Endothelial cell (in vitro differentiated cells): ENCODE measurements at regions not wholly inside any gene's neighbourhood (a gene's known extent, or its start where the extent isn't known, plus 50 kb on each side); places are given as distances from the start of the nearest gene placed in this dataset.

Source experiments
- DNase-seq: peaks from one replicate; pipeline ENCODE4 v3.0.0; 2021; ENCODE audit warnings: low spot score
- H3K27ac Mint-ChIP-seq: one replicate; pipeline ENCODE4 v1.8.0; 2021; ENCODE audit warnings: mixed read lengths, inconsistent platforms; ENCODE audit not compliant: unreplicated experiment
- H3K27me3 Mint-ChIP-seq: one replicate; pipeline ENCODE4 v1.8.0; 2021; ENCODE audit warnings: mild to moderate bottlenecking, moderate library complexity, mixed read lengths, inconsistent platforms; ENCODE audit not compliant: unreplicated experiment
- H3K36me3 Mint-ChIP-seq: one replicate; pipeline ENCODE4 v1.8.0; 2021; ENCODE audit warnings: mild to moderate bottlenecking, low read depth, mixed read lengths, inconsistent platforms; ENCODE audit not compliant: unreplicated experiment
- H3K4me1 Mint-ChIP-seq: one replicate; pipeline ENCODE4 v1.8.0; 2021; ENCODE audit warnings: mild to moderate bottlenecking, mixed read lengths, inconsistent platforms; ENCODE audit not compliant: unreplicated experiment
- H3K4me3 Mint-ChIP-seq: one replicate; pipeline ENCODE4 v1.8.0; 2021; ENCODE audit warnings: mild to moderate bottlenecking, mixed read lengths, inconsistent platforms; ENCODE audit not compliant: unreplicated experiment
- H3K9me3 Mint-ChIP-seq: one replicate; pipeline ENCODE4 v1.8.0; 2021; ENCODE audit warnings: mixed read lengths, inconsistent platforms; ENCODE audit not compliant: unreplicated experiment
- TF ChIP-seq, protein P1 (sequence below): fragments of 200-600 bp; sonication (generic); IDR thresholded peaks from one replicate; pipeline ENCODE4 v1.5.0; 2021; ENCODE audit warnings: antibody characterized with exemption; ENCODE audit not compliant: unreplicated experiment

DNA sequence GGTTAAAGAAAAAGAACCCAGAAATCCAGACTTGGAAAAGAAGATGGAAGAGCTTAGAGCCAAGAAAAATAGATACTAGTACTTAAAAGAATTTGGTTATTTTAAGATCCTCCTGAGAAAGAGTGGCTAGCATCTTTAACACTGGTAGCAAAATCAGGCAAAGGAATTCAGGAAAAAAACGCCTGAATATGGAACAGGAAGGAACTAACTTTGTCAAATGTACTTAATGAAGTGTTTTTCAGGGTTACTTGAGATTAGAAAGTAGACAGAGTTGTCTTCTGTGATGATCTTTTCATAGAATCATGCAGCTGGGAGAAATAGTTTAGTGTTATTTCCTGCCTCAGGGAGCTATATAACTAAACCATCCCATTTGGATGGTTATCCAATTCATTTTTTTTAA lies 50.8 kb upstream of the SASH1 start:
- Mint-ChIP-seq H3K27ac (no peak overlapping the region), H3K36me3 (no peaks in the 10 kb centered on the region), H3K4me3 (no peak overlapping the region), H3K4me1 (peaks cover 20% of the 10 kb centered on the region), H3K27me3 (peaks cover 3% of the 10 kb centered on the region), H3K9me3 (no peaks in the 10 kb centered on the region)
- TF ChIP-seq, protein P1, sequence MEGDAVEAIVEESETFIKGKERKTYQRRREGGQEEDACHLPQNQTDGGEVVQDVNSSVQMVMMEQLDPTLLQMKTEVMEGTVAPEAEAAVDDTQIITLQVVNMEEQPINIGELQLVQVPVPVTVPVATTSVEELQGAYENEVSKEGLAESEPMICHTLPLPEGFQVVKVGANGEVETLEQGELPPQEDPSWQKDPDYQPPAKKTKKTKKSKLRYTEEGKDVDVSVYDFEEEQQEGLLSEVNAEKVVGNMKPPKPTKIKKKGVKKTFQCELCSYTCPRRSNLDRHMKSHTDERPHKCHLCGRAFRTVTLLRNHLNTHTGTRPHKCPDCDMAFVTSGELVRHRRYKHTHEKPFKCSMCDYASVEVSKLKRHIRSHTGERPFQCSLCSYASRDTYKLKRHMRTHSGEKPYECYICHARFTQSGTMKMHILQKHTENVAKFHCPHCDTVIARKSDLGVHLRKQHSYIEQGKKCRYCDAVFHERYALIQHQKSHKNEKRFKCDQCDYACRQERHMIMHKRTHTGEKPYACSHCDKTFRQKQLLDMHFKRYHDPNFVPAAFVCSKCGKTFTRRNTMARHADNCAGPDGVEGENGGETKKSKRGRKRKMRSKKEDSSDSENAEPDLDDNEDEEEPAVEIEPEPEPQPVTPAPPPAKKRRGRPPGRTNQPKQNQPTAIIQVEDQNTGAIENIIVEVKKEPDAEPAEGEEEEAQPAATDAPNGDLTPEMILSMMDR: no peak
- DNase-seq: no peak
